Large intestine (tissue), 3 donors: ENCODE measurements at regions not wholly inside any gene's neighbourhood (a gene's known extent, or its start where the extent isn't known, plus 50 kb on each side); places are given as distances from the start of the nearest gene placed in this dataset.
"Not testable (repeated sequence)": the region's sequence is repeated elsewhere in the genome, so short reads cannot be mapped to it uniquely, and the experiment has no call there.

Source experiments
- DNase-seq, 2 donors: peaks; one replicate each; pipeline versions ENCODE4 v3.0.0 to v3.0.0-alpha.2; 2013
- H3K27ac ChIP-seq: one replicate; pipeline ENCODE4 v1.5.1; 2013; ENCODE audit warnings: low read length
- H3K27me3 ChIP-seq: 2 replicates; pipeline ENCODE4 v1.6.1; 2013; ENCODE audit warnings: low read length; ENCODE audit not compliant: control insufficient read depth, insufficient read depth
- H3K36me3 ChIP-seq: 2 replicates; pipeline ENCODE4 v1.6.1; 2013; ENCODE audit warnings: low read length; ENCODE audit not compliant: control insufficient read depth, insufficient read depth
- H3K4me1 ChIP-seq: one replicate; pipeline ENCODE4 v1.6.1; 2013; ENCODE audit warnings: low read length; ENCODE audit not compliant: control insufficient read depth, insufficient read depth
- H3K4me3 ChIP-seq: one replicate; pipeline ENCODE4 v1.5.1; 2013; ENCODE audit warnings: low read length
- H3K9me3 ChIP-seq: one replicate; pipeline ENCODE4 v1.6.1; 2013; ENCODE audit warnings: mild to moderate bottlenecking, low read depth, low read length, moderate library complexity; ENCODE audit not compliant: control insufficient read depth
- WGBS: methylation state at CpG from one replicate; pipeline ENCODE4 v1.1.5; 2013; ENCODE audit warnings: low lambda C conversion rate; ENCODE audit not compliant: insufficient coverage; 5-methylcytosine and 5-hydroxymethylcytosine counted together

DNA sequence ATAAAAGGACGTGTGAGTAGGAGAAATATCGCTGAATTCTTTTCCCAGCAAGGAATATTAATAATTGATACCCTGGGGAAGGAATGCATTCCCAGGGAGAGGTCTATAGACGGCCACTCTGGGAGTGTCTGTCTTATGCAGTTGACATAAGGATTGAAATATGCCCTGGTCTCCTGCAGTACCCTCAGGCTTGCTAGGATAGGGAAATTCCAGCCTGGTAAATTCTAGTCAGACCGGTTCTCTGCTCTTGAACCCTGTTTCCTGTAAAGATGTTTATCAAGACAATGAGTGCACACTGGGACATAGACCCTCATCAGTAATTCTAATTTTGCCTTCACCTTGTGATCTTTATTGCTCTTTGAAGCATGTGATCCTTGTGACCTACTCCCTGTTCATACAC is 224.2 kb upstream of the ADGRL4 start:
- H3K9me3 ChIP-seq, H3K4me3 ChIP-seq, H3K36me3 ChIP-seq, DNase-seq, H3K27ac ChIP-seq, H3K4me1 ChIP-seq, H3K27me3 ChIP-seq: not testable (repeated sequence)
- no CpG with 5 or more reads among the region's 4 CpGs for WGBS

- WGBS: 100% methylated on average over 1 of the region's 2 CpGs
- Histone ChIP-seq H3K4me3 (no peak overlapping the region), H3K4me1 (no peaks in the 10 kb centered on the region), H3K9me3 (no peaks in the 10 kb centered on the region), H3K27ac (no peak overlapping the region), H3K36me3 (no peaks in the 10 kb centered on the region), H3K27me3 (no peaks in the 10 kb centered on the region)
- DNase-seq: no peak
Measured at GRCh38 chr1:79226963-79227362, 220.4 kb upstream of the ADGRL4 start.

DNA sequence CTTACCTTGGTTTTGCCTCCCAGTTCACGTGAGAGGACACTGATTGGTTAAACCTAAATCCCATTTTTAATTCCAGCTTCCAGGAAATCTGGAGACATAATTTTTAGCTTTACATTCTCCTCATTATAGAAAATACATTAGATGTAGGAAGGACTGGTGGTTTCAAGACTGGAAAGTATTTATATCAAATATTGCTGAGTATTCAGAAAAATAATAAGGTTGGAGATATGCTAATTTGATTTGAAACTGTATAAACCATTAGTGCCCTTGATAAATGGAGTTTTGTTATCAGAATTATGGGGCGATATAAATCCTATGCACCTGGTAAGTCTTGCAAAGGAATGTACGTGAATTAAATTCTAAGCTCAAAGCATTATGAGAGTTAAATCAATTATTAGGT is 218.0 kb upstream of the ADGRL4 start:
- Histone ChIP-seq H3K36me3 (no peaks in the 10 kb centered on the region), H3K4me1 (no peaks in the 10 kb centered on the region), H3K4me3 (no peak overlapping the region), H3K27me3 (no peaks in the 10 kb centered on the region), H3K9me3 (no peaks in the 10 kb centered on the region), H3K27ac (no peak overlapping the region)
- 100% methylated on average over 2 of the region's 3 CpGs for WGBS
- no peak for DNase-seq

DNA sequence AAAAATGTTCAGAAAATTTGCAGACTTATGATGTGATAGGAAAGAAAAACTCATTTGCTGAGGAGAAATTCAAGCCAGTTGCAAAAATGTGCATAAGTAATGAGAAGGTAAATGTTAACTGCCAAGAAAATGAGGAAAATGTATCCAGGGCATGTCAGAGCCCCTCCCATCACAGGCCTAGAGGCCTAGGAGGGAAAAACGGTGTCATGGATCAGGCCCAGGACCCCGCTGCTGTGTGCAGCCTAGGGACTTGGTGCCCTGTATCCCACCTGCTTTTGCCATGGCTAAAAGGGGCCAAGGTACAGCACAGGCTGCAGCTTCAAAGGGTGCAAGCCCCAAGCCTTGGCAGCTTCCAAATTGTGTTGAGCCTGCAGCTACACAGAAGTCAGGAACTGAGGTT is 214.0 kb upstream of the ADGRL4 start:
- no peak overlapping the region for H3K27ac ChIP-seq
- no CpG with 5 or more reads among the region's 2 CpGs for WGBS
- no peaks in the 10 kb centered on the region for H3K27me3 ChIP-seq
- H3K4me3 ChIP-seq: no peak overlapping the region
- no peaks in the 10 kb centered on the region for H3K36me3 ChIP-seq
- no peaks in the 10 kb centered on the region for H3K4me1 ChIP-seq
- H3K9me3 ChIP-seq: no peaks in the 10 kb centered on the region
- DNase-seq: no peak

GRCh38 chr1:79215311-79215710 is 208.8 kb upstream of the ADGRL4 start:
- Histone ChIP-seq H3K36me3 (no peaks in the 10 kb centered on the region), H3K4me1 (no peaks in the 10 kb centered on the region), H3K27me3 (no peaks in the 10 kb centered on the region), H3K9me3 (no peaks in the 10 kb centered on the region), H3K27ac (no peak overlapping the region), H3K4me3 (no peak overlapping the region)
- WGBS: 100% methylated on average over 2 of the region's 4 CpGs
- no peak for DNase-seq

DNA sequence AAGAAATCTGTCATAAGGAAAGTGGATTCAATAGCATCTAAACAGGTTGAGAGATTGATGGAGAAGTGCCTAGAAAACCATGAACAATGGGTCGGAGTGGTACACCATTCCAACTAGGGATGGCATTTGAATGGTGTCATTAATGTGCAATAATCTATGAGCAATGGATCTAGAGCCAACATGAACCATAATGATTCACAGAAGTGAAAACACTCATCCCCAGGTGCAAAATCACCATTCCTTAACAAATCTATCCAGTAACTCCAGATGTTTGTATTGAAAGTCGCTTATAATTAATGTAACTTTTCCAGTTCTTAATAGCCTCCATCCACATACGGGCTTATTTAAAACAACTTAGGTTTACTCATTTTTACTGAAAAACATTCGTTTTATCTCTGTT is 201.3 kb upstream of the ADGRL4 start:
- DNase-seq: no peak
- Histone ChIP-seq H3K4me1 (no peaks in the 10 kb centered on the region), H3K36me3 (no peaks in the 10 kb centered on the region), H3K4me3 (no peak overlapping the region), H3K9me3 (no peaks in the 10 kb centered on the region), H3K27me3 (no peaks in the 10 kb centered on the region), H3K27ac (no peak overlapping the region)
- 83% methylated on average over 2 of the region's 4 CpGs for WGBS

- DNase-seq: no peak
- 81% methylated on average over 2 of the region's 5 CpGs for WGBS
- H3K4me3 ChIP-seq: no peak overlapping the region
- no peaks in the 10 kb centered on the region for H3K9me3 ChIP-seq
- no peaks in the 10 kb centered on the region for H3K4me1 ChIP-seq
- no peak overlapping the region for H3K27ac ChIP-seq
- no peaks in the 10 kb centered on the region for H3K27me3 ChIP-seq
- no peaks in the 10 kb centered on the region for H3K36me3 ChIP-seq
Measured at GRCh38 chr1:79207331-79207730, 200.8 kb upstream of the ADGRL4 start.

DNA sequence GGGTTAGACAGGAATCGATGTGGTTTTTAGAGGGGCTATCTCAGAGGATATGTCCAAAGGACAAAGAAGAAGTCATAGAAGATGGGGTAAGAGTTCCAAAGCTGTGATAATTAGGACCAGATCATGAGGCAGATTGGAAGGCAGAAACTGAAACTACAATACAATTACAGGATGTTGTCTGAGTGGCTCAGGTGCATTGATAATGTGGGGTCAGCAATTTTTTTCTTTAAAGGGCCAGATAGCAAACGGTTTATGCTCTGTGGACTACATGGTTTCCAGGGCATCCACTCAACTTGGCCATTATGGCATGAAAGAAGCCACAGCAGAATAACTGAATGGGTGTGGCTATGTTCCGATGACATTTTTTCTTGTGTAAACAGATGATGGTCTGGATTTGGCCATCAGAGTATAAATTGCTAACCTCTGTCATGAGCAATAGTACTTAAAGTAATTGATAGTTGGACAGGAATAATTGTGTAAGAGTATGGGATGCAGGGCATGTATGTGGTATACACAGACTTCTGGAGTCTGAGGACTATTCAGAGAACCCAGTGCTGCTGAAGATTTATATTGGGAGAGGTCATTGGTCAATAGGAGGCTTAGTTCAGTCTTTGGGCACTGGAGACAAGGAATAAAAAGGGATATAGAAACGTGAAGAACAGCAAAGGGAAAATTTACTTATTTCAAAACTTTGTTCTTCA is 198.4 kb upstream of the ADGRL4 start:
- 25% methylated on average over 1 of the region's 4 CpGs for WGBS

GRCh38 chr1:79198832-79199231 is 192.3 kb upstream of the ADGRL4 start:
- no peaks in the 10 kb centered on the region for H3K4me1 ChIP-seq
- H3K4me3 ChIP-seq: no peak overlapping the region
- H3K9me3 ChIP-seq: no peaks in the 10 kb centered on the region
- WGBS: 78% methylated on average over 2 of the region's 2 CpGs
- H3K27ac ChIP-seq: no peak overlapping the region
- no peaks in the 10 kb centered on the region for H3K27me3 ChIP-seq
- H3K36me3 ChIP-seq: no peaks in the 10 kb centered on the region
- no peak for DNase-seq

More for the DNA sequence above, 198.4 kb upstream of the ADGRL4 start:
- Histone ChIP-seq H3K36me3 (no peaks in the 10 kb centered on the region), H3K27me3 (no peaks in the 10 kb centered on the region), H3K4me3 (no peak overlapping the region), H3K27ac (no peak overlapping the region), H3K4me1 (no peaks in the 10 kb centered on the region), H3K9me3 (no peaks in the 10 kb centered on the region)
- DNase-seq: no peak

DNA sequence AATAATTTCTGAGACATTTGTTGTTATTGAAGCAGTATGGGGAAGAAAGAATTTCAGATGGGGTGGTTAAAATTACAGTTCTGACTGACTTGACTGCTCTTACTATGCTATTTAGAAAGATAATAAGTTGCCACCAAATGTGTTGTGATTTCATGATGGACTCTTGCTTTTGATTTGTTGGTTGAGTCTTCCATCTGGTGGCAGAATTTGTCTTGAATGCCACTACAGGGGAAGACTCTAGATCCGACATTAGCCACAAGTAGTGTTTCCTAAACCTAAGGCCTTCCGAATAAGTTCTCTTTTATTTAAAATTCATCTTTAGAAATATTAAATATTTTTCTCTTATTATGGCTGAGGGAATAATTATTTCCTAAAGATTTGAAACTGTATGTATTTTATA is 190.9 kb upstream of the ADGRL4 start:
- no CpG with 5 or more reads among the region's 2 CpGs for WGBS

GRCh38 chr1:79196211-79196610 is 189.7 kb upstream of the ADGRL4 start:
- WGBS: 100% methylated on average over 1 of the region's 2 CpGs
- no peak for DNase-seq
- H3K27me3 ChIP-seq: no peaks in the 10 kb centered on the region
- no peak overlapping the region for H3K4me3 ChIP-seq
- no peaks in the 10 kb centered on the region for H3K36me3 ChIP-seq
- H3K4me1 ChIP-seq: no peaks in the 10 kb centered on the region
- H3K27ac ChIP-seq: no peak overlapping the region
- no peaks in the 10 kb centered on the region for H3K9me3 ChIP-seq

More for the DNA sequence above, 190.9 kb upstream of the ADGRL4 start:
- Histone ChIP-seq H3K4me1 (no peaks in the 10 kb centered on the region), H3K9me3 (no peaks in the 10 kb centered on the region), H3K27me3 (no peaks in the 10 kb centered on the region), H3K4me3 (no peak overlapping the region), H3K27ac (no peak overlapping the region), H3K36me3 (no peaks in the 10 kb centered on the region)
- no peak for DNase-seq
